HG02798 (cell line): ENCODE measurements at regions not wholly inside any gene's neighbourhood (a gene's known extent, or its start where the extent isn't known, plus 50 kb on each side); places are given as distances from the start of the nearest gene placed in this dataset.
"Not testable (repeated sequence)": the region's sequence is repeated elsewhere in the genome, so short reads cannot be mapped to it uniquely, and the experiment has no call there.

Experiments
- ATAC-seq: cut with Tn5 transposase; IDR thresholded peaks from one replicate; pipeline ENCODE4 v1.9.1; 2021; ENCODE audit warnings: mild to moderate bottlenecking; ENCODE audit not compliant: unreplicated experiment, poor library complexity

DNA sequence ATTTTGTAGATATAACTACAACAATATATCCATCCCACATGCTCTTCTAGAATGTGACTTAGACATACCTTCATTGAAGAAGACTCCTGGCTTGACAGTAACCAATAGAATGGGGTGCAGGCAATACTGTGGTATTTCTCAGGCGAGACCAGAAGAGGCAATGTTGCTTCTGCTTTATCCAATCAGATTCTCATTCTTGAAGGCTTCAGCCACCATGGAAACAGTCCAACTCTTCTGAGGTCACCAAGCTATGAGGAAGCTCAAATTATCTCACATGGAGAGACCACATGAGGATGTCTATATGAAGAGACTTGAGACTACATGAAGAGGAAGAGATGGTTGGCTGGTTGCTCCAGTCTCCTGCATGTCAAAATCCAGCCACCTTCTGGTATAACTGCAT lies 469.9 kb downstream of the PCDH10 start:
- no peak for ATAC-seq

- no peak for ATAC-seq
Observed at GRCh38 chr4:133600008-133600407, 450.9 kb downstream of the PCDH10 start.

DNA sequence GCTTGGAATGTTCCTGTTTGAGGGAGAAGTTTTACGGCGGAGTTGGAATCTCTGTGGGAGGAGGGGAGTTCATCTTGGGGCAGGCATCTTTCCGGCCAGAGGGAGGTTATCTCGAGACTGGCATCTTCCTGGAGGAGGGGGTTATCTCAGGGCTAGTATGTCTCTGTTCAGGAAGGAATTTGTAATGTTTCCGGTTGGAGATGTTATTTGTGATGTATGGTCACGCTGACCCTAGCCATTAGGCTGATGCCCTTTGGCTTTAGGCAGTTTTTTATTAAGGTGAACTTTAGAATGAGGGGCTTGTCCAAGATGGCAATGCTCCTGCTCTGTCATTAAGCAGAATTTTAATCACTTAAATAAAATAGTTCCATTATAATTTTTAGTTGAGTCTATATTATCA lies 449.7 kb downstream of the PCDH10 start:
- no peak for ATAC-seq

- ATAC-seq: no peak
Observed at GRCh38 chr4:133597251-133597650, 448.2 kb downstream of the PCDH10 start.

DNA sequence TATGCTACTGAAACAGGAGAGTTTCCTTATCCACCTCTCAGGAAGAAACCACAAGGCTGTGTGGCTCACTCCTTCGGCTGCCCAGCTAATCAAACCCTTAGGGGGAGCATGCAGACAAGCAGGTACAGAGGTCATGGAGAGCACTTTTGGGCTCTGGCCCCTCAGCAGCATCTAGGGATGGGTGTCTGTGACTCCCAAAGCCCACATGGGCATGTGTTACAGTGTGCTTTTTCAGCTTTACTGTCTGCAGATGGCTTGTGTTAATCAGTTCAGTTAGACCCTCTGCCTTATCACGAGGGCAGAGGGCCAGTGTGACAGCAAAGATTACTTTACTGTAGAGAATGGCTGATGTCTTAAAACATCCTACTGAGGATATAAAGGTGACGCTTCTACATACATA lies 447.4 kb downstream of the PCDH10 start:
- no peak for ATAC-seq

- no peak for ATAC-seq
Observed at GRCh38 chr4:133594390-133595207, 445.5 kb downstream of the PCDH10 start.

- ATAC-seq: no peak
Observed at GRCh38 chr4:133593764-133594163, 444.7 kb downstream of the PCDH10 start.

- ATAC-seq: no peak
Observed at GRCh38 chr4:133592591-133592990, 443.5 kb downstream of the PCDH10 start.

DNA sequence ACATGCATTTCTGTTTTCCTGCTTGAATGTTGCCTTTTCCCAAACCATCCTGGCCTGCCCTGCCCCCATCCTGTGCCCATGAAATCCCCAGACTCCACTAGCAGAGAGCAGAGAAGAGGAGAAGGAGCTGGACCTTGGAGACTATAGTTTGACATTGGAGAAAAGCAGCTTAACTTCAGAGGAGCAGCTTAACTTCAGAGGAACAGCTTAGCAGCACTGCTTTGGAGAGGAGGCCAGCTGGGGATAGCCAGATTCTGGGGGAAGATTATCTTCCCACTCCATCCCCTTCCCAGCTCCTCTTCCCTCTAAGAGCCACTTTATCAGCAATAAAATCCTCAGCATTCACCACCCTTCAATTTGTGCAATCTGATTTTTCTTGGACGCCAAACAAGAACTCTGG lies 443.0 kb downstream of the PCDH10 start:
- no peak for ATAC-seq

- ATAC-seq: no peak
Observed at GRCh38 chr4:133588306-133588705, 439.2 kb downstream of the PCDH10 start.

DNA sequence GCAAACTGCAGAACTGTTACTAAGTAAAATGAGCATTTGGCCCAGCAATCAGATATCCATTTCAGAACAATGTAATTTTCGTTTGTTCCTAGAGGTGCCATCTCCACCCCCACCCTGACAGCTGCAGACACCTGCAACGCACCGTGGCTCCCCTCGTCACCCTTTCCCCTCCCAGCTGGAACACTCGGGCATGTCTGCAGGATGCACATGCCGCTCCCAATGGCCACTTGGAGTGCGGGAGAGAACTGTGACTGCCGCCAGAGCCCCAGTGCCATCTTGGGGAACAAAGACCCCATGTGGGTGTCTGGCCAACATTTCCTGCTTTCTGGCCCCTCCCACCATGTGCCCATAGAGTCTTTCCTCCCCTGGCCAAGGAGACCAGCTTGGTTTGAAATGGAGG lies 436.2 kb downstream of the PCDH10 start:
- ATAC-seq: no peak

GRCh38 chr4:133584714-133585113 lies 435.6 kb downstream of the PCDH10 start:
- ATAC-seq: no peak

GRCh38 chr4:133581996-133582619 lies 433.0 kb downstream of the PCDH10 start:
- no peak for ATAC-seq

DNA sequence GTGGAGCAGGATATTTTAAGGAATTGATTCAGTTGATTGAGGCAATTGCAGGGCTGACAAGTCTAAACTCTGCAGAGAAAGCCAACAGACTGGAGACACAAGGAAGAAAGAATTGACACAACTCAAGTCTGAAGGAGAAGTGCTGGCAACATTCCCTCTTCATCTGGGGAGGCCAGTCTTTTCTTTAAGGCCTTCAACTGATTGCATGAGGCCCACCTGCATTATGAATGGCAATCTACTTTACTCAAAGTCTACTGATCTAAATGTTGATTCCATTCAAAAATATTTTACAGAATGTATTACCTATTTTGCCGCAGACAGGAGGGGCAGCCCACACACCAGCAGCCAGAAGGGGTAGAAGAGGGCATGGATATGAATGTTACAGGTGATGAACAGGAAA lies 425.2 kb downstream of the PCDH10 start:
- ATAC-seq: no peak

DNA sequence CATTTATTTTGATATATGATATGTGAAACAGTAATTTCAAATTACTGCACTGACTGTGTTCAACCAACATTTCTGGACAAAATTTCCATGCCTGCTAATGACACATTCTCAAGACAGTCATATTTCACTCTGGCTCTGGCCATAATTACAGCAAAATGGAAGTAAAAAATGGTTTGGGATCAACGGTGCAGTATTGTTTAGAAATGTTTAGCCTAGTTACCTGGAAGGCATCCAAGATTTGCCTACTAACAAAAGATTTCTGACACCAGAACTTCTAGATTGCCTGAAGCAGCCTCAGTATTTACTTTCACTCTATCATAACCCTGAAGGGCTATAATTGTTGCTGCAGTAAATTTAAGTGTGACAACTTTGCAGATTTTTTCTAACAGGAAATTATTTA lies 416.3 kb downstream of the PCDH10 start:
- no peak for ATAC-seq

DNA sequence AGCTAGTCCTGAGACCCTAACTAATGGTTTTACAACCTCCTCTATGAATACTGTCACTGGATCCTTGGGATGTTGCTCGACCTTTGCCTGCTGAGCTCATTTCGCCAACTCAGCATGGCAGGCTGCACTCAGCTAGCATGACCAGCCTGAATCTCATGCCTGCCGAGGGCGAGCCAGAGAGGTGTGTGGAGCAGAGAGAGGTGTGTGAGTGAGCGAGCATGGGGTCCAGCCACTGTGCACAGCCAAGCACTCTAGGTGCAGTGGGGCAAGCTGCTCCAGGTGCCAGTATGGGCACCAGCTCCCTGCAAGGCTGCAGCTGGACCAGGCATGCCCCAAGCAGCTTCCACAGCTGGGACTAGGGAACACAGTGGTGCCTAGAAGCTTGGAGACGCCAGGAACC lies 410.9 kb downstream of the PCDH10 start:
- ATAC-seq: no peak

- ATAC-seq: no peak
Observed at GRCh38 chr4:133555671-133556070, 406.6 kb downstream of the PCDH10 start.

DNA sequence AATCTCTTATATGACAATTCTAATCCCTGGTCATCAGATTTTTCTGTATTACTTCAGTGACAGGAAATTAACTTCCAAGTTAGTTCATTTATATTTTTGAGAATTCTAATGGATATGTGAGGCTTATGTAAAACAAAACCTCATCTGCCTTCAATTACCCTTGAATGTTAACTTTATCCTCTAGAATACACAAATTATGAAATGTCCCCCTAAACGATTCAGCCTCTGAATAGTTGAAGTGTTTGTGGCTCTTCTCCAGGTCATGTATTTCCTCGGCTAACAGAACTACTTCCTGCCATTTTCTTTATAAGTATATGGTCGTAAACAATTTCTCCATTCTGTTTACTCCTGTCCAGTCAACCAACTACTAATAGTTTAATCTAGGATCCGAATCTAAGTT lies 401.3 kb downstream of the PCDH10 start:
- no peak for ATAC-seq

DNA sequence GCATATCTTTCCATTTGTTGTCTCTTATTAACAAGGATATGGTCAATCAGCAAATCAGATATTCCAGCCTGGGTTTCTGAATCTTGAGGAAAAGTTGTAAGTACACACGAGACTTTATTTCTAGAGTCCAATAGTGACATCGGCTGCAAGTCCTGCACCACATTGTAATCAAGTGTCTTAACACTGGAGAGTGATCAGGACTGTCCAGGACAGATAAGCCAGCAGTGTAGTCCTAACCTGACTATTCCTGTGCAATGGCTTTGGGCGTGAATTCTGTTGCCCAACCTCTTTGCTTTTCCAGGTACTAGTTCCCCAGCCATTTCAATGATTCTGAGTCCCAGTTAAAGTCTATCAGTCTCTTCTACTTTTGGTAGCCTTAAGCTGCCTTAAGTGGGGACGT lies 395.0 kb downstream of the PCDH10 start:
- no peak for ATAC-seq

- no peak for ATAC-seq
Observed at GRCh38 chr4:133537780-133538281, 388.7 kb downstream of the PCDH10 start.

- ATAC-seq: not testable (repeated sequence)
Observed at GRCh38 chr4:133534224-133534623, 385.1 kb downstream of the PCDH10 start.

DNA sequence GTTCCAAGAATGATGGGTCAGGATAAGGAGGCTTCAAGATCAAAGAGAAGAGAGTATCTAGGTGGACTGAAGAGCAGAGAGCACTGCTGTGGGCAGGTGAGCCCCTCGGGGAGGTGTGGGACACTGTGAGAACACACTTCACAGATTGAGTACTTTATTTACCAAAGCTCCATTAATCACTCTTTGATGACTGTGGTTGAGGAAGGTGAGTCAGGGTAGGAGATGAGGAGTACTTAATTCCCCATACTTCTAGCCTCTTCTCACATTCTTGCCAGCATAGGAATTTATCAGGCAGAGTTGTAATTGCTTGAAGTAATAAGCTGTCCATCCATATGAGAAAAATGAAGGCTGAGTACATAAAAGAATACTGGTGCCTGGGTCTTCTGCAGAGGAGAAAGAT lies 375.3 kb downstream of the PCDH10 start:
- ATAC-seq: no peak
